IPS-20b (cell line): ENCODE measurements at regions not wholly inside any gene's neighbourhood (a gene's known extent, or its start where the extent isn't known, plus 50 kb on each side); places are given as distances from the start of the nearest gene placed in this dataset.

Experiments
- H3K27ac ChIP-seq: one replicate; pipeline ENCODE4 v1.5.1; 2013; ENCODE audit warnings: low read length
- H3K27me3 ChIP-seq: 2 replicates; pipeline ENCODE4 v1.6.1; 2013; ENCODE audit warnings: mild to moderate bottlenecking, low read length, inconsistent platforms; ENCODE audit not compliant: insufficient read depth
- H3K36me3 ChIP-seq: 2 replicates; pipeline ENCODE4 v1.6.1; 2013; ENCODE audit warnings: low read depth, mild to moderate bottlenecking, inconsistent platforms, low read length, moderate library complexity; ENCODE audit not compliant: insufficient read depth
- H3K4me1 ChIP-seq: 2 replicates; pipeline ENCODE4 v1.6.1; 2013; ENCODE audit warnings: mild to moderate bottlenecking, control low read depth, inconsistent platforms, low read length, moderate library complexity; ENCODE audit not compliant: insufficient read depth
- H3K4me3 ChIP-seq: 2 replicates; pipeline ENCODE4 v1.5.1; 2013; ENCODE audit warnings: mild to moderate bottlenecking, low read length, inconsistent platforms
- H3K9ac ChIP-seq: 2 replicates; pipeline ENCODE4 v1.6.1; 2013; ENCODE audit warnings: low read depth, mild to moderate bottlenecking, inconsistent platforms, low read length, moderate library complexity
- H3K9me3 ChIP-seq: 2 replicates; pipeline ENCODE4 v1.6.1; 2013; ENCODE audit warnings: mild to moderate bottlenecking, low read depth, low read length, inconsistent platforms; ENCODE audit not compliant: insufficient read depth

- Histone ChIP-seq H3K36me3 (no peaks in the 10 kb centered on the region), H3K9me3 (no peaks in the 10 kb centered on the region), H3K4me3 (no peak overlapping the region), H3K27me3 (no peaks in the 10 kb centered on the region), H3K9ac (no peak overlapping the region), H3K4me1 (peaks cover 5% of the 10 kb centered on the region; the same call in 1 of the 2 replicates), H3K27ac (no peak overlapping the region)
Measured at GRCh38 chr11:128341280-128342248, 245.8 kb downstream of the ETS1 start.

DNA sequence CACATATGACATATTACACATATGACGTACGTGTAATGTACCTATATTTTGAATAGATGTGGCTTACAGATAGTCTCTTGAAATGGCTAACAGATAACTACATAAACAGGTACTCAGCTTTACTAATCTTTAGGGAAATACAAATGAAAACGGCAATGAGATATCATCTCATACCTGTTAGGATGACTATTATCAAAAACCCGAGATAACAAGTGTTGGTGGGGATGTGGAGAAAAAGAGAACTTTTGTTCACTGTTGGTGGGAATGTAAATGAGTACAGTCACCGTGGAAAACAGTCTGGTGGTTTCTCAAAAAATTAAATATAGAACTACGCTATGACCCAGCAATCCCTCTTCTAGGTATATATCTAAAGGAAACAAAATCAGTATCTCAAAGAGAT lies 247.6 kb downstream of the ETS1 start:
- Histone ChIP-seq H3K27ac (no peak overlapping the region), H3K4me1 (peaks cover 13% of the 10 kb centered on the region; the same call in 1 of the 2 replicates), H3K4me3 (no peak overlapping the region)

GRCh38 chr11:128338811-128339210 lies 248.5 kb downstream of the ETS1 start:
- no peak overlapping the region for H3K9ac ChIP-seq
- no peak overlapping the region for H3K27ac ChIP-seq
- H3K9me3 ChIP-seq = no peaks in the 10 kb centered on the region
- no peak overlapping the region for H3K4me3 ChIP-seq
- no peaks in the 10 kb centered on the region for H3K27me3 ChIP-seq
- peaks cover 15% of the 10 kb centered on the region; the same call in 1 of the 2 replicates for H3K4me1 ChIP-seq
- H3K36me3 ChIP-seq = no peaks in the 10 kb centered on the region

More for the DNA sequence above, 247.6 kb downstream of the ETS1 start:
- Histone ChIP-seq H3K9ac (no peak overlapping the region), H3K36me3 (no peaks in the 10 kb centered on the region), H3K9me3 (no peaks in the 10 kb centered on the region), H3K27me3 (no peaks in the 10 kb centered on the region)

DNA sequence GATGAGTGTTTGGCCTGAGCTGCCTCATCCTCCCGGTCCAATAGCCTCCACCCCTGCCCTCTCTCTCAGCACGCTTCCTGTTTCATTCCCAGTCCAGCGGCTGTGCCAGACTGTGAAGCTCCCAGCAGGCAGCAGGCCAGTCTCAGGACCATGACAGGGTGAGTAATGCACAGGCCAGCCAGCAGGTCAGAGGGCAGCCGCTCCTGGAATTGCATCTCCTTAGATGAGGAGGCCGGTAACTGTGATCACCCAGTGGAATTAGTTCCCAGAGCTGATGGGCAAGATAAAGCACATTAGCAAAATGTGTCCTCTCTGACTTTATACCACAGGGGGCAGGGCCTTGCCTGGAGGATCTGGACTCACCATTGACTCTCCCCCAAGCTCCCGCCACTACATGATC lies 251.2 kb downstream of the ETS1 start:
- H3K4me3 ChIP-seq = no peak overlapping the region
- H3K27ac ChIP-seq = no peak overlapping the region
- no peak overlapping the region for H3K9ac ChIP-seq
- peaks cover 9% of the 10 kb centered on the region; the same call in 1 of the 2 replicates for H3K4me1 ChIP-seq
- H3K9me3 ChIP-seq = no peaks in the 10 kb centered on the region
- no peaks in the 10 kb centered on the region for H3K36me3 ChIP-seq
- H3K27me3 ChIP-seq = no peaks in the 10 kb centered on the region

GRCh38 chr11:128335729-128336128 lies 251.6 kb downstream of the ETS1 start:
- Histone ChIP-seq H3K27ac (no peak overlapping the region), H3K4me1 (peaks cover 9% of the 10 kb centered on the region; the same call in 1 of the 2 replicates), H3K4me3 (no peak overlapping the region), H3K9ac (no peak overlapping the region), H3K27me3 (no peaks in the 10 kb centered on the region), H3K9me3 (no peaks in the 10 kb centered on the region), H3K36me3 (no peaks in the 10 kb centered on the region)

- Histone ChIP-seq H3K36me3 (no peaks in the 10 kb centered on the region), H3K9me3 (no peaks in the 10 kb centered on the region), H3K27ac (no peak overlapping the region), H3K9ac (no peak overlapping the region), H3K4me1 (peaks cover 9% of the 10 kb centered on the region; the same call in 1 of the 2 replicates), H3K4me3 (no peak overlapping the region), H3K27me3 (no peaks in the 10 kb centered on the region)
Measured at GRCh38 chr11:128334311-128335044, 252.9 kb downstream of the ETS1 start.

DNA sequence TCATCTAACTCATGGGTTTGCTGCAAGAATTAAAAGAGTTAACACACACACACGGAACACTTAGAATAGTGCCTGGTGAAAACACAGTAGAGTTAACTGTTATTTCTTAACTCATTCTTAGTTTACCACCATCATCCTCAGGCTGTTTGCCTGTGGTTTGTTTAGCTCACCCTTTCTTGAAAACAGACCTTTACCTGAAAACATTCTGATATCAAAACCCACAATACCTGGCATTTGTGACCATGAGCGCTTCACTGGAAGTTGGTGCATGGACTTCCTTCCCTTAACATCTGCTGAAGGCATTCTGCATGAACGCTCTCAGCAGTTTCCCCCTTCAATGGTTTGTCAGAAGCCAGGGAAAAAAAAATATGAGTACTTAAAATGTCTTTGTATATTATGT lies 256.0 kb downstream of the ETS1 start:
- Histone ChIP-seq H3K4me1 (peaks cover 9% of the 10 kb centered on the region; the same call in 1 of the 2 replicates), H3K36me3 (no peaks in the 10 kb centered on the region), H3K27ac (no peak overlapping the region), H3K4me3 (no peak overlapping the region), H3K27me3 (no peaks in the 10 kb centered on the region), H3K9ac (no peak overlapping the region), H3K9me3 (no peaks in the 10 kb centered on the region)

- Histone ChIP-seq H3K27me3 (no peaks in the 10 kb centered on the region), H3K36me3 (no peaks in the 10 kb centered on the region), H3K9ac (no peak overlapping the region), H3K9me3 (no peaks in the 10 kb centered on the region), H3K4me1 (0 out of 2 replicates have a peak, but pooled peaks cover 2% of the 10 kb centered on the region), H3K4me3 (no peak overlapping the region), H3K27ac (no peak overlapping the region)
Measured at GRCh38 chr11:128330203-128330602, 257.2 kb downstream of the ETS1 start.

DNA sequence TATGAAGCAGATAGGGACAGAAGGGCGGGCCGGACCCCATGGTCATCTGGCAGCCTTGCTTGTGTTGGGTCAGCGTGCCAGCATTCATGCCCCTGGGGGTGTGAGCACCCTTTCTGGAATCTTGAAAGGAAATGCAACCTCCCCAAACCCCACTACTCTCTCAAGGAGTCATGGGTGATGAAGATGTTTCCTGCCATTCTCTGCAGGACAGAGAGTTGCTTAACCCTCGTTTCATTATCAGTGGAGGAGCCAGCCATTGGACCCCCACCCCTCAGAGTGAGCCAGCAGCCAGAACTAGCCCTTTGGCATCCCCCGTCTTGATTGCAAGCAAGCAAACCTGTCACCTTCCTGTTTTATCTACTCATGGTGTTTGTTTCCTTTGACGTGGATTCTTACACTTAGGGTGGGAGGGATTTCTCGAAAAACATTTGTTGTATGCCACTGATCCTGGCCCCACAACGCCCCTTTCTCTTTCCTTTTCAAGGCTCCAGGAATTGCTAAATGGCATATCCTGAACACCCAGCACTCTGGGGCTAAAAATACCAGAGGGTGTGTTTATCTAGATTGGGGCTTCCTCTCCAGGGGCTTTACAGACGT lies 258.3 kb downstream of the ETS1 start:
- Histone ChIP-seq H3K4me1 (no peaks in the 10 kb centered on the region), H3K27ac (no peak overlapping the region), H3K36me3 (no peaks in the 10 kb centered on the region), H3K27me3 (no peaks in the 10 kb centered on the region), H3K9me3 (no peaks in the 10 kb centered on the region), H3K4me3 (no peak overlapping the region), H3K9ac (no peak overlapping the region)

- Histone ChIP-seq H3K9ac (no peak overlapping the region), H3K4me1 (no peaks in the 10 kb centered on the region), H3K27ac (no peak overlapping the region), H3K9me3 (no peaks in the 10 kb centered on the region), H3K4me3 (no peak overlapping the region), H3K36me3 (no peaks in the 10 kb centered on the region), H3K27me3 (no peaks in the 10 kb centered on the region)
Measured at GRCh38 chr11:128327274-128327673, 260.1 kb downstream of the ETS1 start.

GRCh38 chr11:128326791-128327190 lies 260.6 kb downstream of the ETS1 start:
- Histone ChIP-seq H3K4me3 (no peak overlapping the region), H3K36me3 (no peaks in the 10 kb centered on the region), H3K9ac (no peak overlapping the region), H3K27me3 (no peaks in the 10 kb centered on the region), H3K9me3 (no peaks in the 10 kb centered on the region), H3K27ac (no peak overlapping the region), H3K4me1 (no peaks in the 10 kb centered on the region)
